DOHH2 (cell line): ENCODE measurements at regions not wholly inside any gene's neighbourhood (a gene's known extent, or its start where the extent isn't known, plus 50 kb on each side); places are given as distances from the start of the nearest gene placed in this dataset.

Experiments used
- H3F3A ChIP-seq: fragments of 200-600 bp; sonication (generic), shearing (Covaris generic); 2 replicates; pipeline ENCODE4 v1.6.0; 2016; ENCODE audit warnings: antibody characterized with exemption, mild to moderate bottlenecking; ENCODE audit not compliant: control insufficient read depth, insufficient read depth
- H3K27ac ChIP-seq: fragments of 200-600 bp; sonication (generic); 2 replicates; pipeline ENCODE4 v1.5.1; 2014; ENCODE audit warnings: low read depth, mild to moderate bottlenecking, low read length, moderate library complexity
- H3K27me3 ChIP-seq: fragments of 200-600 bp; sonication (generic); 2 replicates; pipeline ENCODE4 v1.6.1; 2014; ENCODE audit warnings: mild to moderate bottlenecking, low read length, mixed read lengths; ENCODE audit not compliant: control insufficient read depth
- H3K36me3 ChIP-seq: fragments of 200-600 bp; sonication (generic); 2 replicates; pipeline ENCODE4 v1.6.1; 2014; ENCODE audit warnings: mild to moderate bottlenecking, low read length, moderate library complexity, mixed read lengths; ENCODE audit not compliant: control insufficient read depth
- H3K4me1 ChIP-seq: fragments of 200-600 bp; sonication (generic); 2 replicates; pipeline ENCODE4 v1.6.1; 2014; ENCODE audit warnings: mild to moderate bottlenecking, low read length, mixed read lengths; ENCODE audit not compliant: control insufficient read depth
- H3K4me2 ChIP-seq: fragments of 200-600 bp; sonication (generic); 2 replicates; pipeline ENCODE4 v1.6.0; 2014; ENCODE audit warnings: mild to moderate bottlenecking, low read length, moderate library complexity
- H3K4me3 ChIP-seq: fragments of 200-600 bp; sonication (generic); 2 replicates; pipeline ENCODE4 v1.5.1; 2014; ENCODE audit warnings: mild to moderate bottlenecking, low read length, mixed read lengths
- H3K79me2 ChIP-seq: fragments of 200-600 bp; sonication (generic); 2 replicates; pipeline ENCODE4 v1.6.1; 2014; ENCODE audit warnings: mild to moderate bottlenecking, low read length, mixed read lengths; ENCODE audit not compliant: control insufficient read depth
- H3K9me2 ChIP-seq: fragments of 200-600 bp; sonication (generic); replicated peaks from 2 replicates; pipeline ENCODE4 v1.6.1; 2014; ENCODE audit warnings: mild to moderate bottlenecking, low read length, mixed read lengths; ENCODE audit not compliant: control insufficient read depth
- H3K9me3 ChIP-seq: fragments of 200-600 bp; sonication (generic); 2 replicates; pipeline ENCODE4 v1.6.1; 2014; ENCODE audit warnings: antibody characterized with exemption, low read length, mixed read lengths; ENCODE audit not compliant: control insufficient read depth, insufficient read depth
- H4K20me1 ChIP-seq: fragments of 200-600 bp; sonication (generic); 2 replicates; pipeline ENCODE4 v1.6.0; 2014; ENCODE audit warnings: low read depth, mild to moderate bottlenecking, antibody characterized with exemption, low read length, moderate library complexity; ENCODE audit not compliant: control insufficient read depth, insufficient read depth
- CTCF ChIP-seq: fragments of 200-600 bp; sonication (generic); IDR thresholded peaks from one replicate; pipeline ENCODE4 v1.5.1; 2014; ENCODE audit warnings: antibody characterized with exemption, mild to moderate bottlenecking, low read depth, low read length; ENCODE audit not compliant: poor library complexity, severe bottlenecking
- EZH2phosphoT487 ChIP-seq: fragments of 200-600 bp; sonication (generic); IDR thresholded peaks from 2 replicates; pipeline ENCODE4 v1.6.1; 2017; ENCODE audit warnings: borderline replicate concordance, mild to moderate bottlenecking, antibody characterized with exemption, low read length, moderate library complexity, mixed read lengths

- TF ChIP-seq EZH2phosphoT487, result no peak
- TF ChIP-seq CTCF, result no peak
- Histone ChIP-seq H3K4me3 (no peak overlapping the region), H3K4me1 (peaks cover 30% of the 10 kb centered on the region), H3F3A (no peaks in the 10 kb centered on the region), H3K27me3 (no peaks in the 10 kb centered on the region), H4K20me1 (no peaks in the 10 kb centered on the region), H3K4me2 (peak overlapping the region; percentile 41; the same call in 1 of the 2 replicates), H3K36me3 (no peaks in the 10 kb centered on the region), H3K9me3 (no peaks in the 10 kb centered on the region), H3K9me2 (no peaks in the 10 kb centered on the region), H3K79me2 (no peaks in the 10 kb centered on the region), H3K27ac (no peak overlapping the region)
Observed at GRCh38 chr1:58399176-58399575, 147.3 kb downstream of the OMA1 start.

GRCh38 chr1:58398714-58399113 is 147.8 kb downstream of the OMA1 start:
- Histone ChIP-seq H3K27me3 (no peaks in the 10 kb centered on the region), H4K20me1 (no peaks in the 10 kb centered on the region), H3K27ac (no peak overlapping the region), H3K36me3 (no peaks in the 10 kb centered on the region), H3K4me2 (no peak overlapping the region), H3K9me3 (no peaks in the 10 kb centered on the region), H3K4me3 (no peak overlapping the region), H3K4me1 (peaks cover 30% of the 10 kb centered on the region), H3K9me2 (no peaks in the 10 kb centered on the region), H3K79me2 (no peaks in the 10 kb centered on the region), H3F3A (no peaks in the 10 kb centered on the region)
- TF ChIP-seq CTCF, result no peak
- TF ChIP-seq EZH2phosphoT487, result no peak

DNA sequence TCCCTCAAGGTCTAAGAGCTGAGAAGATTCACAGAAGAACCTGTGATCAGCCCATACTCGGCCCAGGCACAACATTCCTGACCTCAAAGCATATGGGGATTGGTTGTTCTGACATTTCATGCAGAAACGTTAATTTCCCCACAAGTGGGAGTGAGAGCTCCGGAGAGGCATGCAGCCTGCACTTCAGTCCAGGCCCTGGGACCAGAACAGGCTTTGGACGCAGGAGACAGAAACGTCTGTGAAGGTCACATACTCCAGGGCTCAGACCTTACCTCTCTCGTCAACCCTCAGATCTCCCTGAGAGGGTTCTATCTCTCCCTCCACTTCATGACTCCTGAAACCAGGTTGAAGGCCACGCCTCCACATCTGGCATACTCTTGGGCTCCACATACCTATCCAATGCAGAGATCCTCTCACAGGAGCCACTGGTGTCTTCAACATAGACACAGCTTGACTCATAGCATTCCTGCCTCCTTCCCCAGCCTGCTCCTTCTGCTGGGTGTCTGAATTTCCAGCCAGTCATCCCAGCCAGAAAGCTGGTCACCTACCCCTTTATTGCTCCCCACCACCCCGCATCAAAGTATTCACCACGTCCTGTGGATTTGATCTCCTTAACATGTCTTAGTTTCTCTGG is 149.2 kb downstream of the OMA1 start:
- H3K27me3 ChIP-seq, result no peaks in the 10 kb centered on the region
- no peaks in the 10 kb centered on the region for H3F3A ChIP-seq
- no peak overlapping the region for H3K4me2 ChIP-seq
- no peaks in the 10 kb centered on the region for H3K79me2 ChIP-seq
- H3K9me2 ChIP-seq, result no peaks in the 10 kb centered on the region
- no peaks in the 10 kb centered on the region for H4K20me1 ChIP-seq
- TF ChIP-seq EZH2phosphoT487 (no peak), CTCF (no peak)
- H3K9me3 ChIP-seq, result no peaks in the 10 kb centered on the region
- peaks cover 43% of the 10 kb centered on the region for H3K4me1 ChIP-seq
- H3K36me3 ChIP-seq, result no peaks in the 10 kb centered on the region
- H3K27ac ChIP-seq, result no peak overlapping the region
- no peak overlapping the region for H3K4me3 ChIP-seq
